ENCODE measurements at regions not wholly inside any gene's neighbourhood (a gene's known extent, or its start where the extent isn't known, plus 50 kb on each side); places are given as distances from the start of the nearest gene placed in this dataset.

GRCh38 chr18:53665701-53666100 is 558.8 kb downstream of the MBD2 start:
- Histone ChIP-seq H3K4me2 (ENCODE audit: low read length) (no peak overlapping the region), H2AFZ (ENCODE audit: low read depth, low read length) (no peak overlapping the region), H3K27me3 (ENCODE audit: low read depth, low read length) (no peaks in the 10 kb centered on the region), H3K79me2 (ENCODE audit: low read length) (no peaks in the 10 kb centered on the region), H4K20me1 (ENCODE audit: insufficient read depth, low read length) (no peaks in the 10 kb centered on the region), H3K4me3 (ENCODE audit: low read length) (no peak overlapping the region), H3K9me3 (ENCODE audit: insufficient read depth, low read length) (peaks cover 13% of the 10 kb centered on the region), H3K4me1 (ENCODE audit: low read length) (no peaks in the 10 kb centered on the region), H3K36me3 (replicated peaks; ENCODE audit: low read depth, low read length) (no peaks in the 10 kb centered on the region), H3K9ac (ENCODE audit: low read length) (no peak overlapping the region), H3K27ac (ENCODE audit: low read length) (no peak overlapping the region)
- no peak for TF ChIP-seq CTCF (IDR thresholded peaks at IDR 0.05; ENCODE audit: low read depth, low read length)
- no peak for TF ChIP-seq EZH2phosphoT487 (IDR thresholded peaks at IDR 0.05; ENCODE audit: low read depth)

- Histone ChIP-seq H3K4me2 (ENCODE audit: low read length) (no peak overlapping the region), H3K27ac (ENCODE audit: low read length) (no peak overlapping the region), H3K27me3 (ENCODE audit: low read depth, low read length) (no peaks in the 10 kb centered on the region), H4K20me1 (ENCODE audit: insufficient read depth, low read length) (no peaks in the 10 kb centered on the region), H2AFZ (ENCODE audit: low read depth, low read length) (no peak overlapping the region), H3K9ac (ENCODE audit: low read length) (no peak overlapping the region), H3K79me2 (ENCODE audit: low read length) (no peaks in the 10 kb centered on the region), H3K9me3 (ENCODE audit: insufficient read depth, low read length) (peaks cover 13% of the 10 kb centered on the region), H3K4me1 (ENCODE audit: low read length) (no peaks in the 10 kb centered on the region), H3K36me3 (replicated peaks; ENCODE audit: low read depth, low read length) (no peaks in the 10 kb centered on the region), H3K4me3 (ENCODE audit: low read length) (no peak overlapping the region)
- TF ChIP-seq EZH2phosphoT487 (IDR thresholded peaks at IDR 0.05; ENCODE audit: low read depth) (no peak), CTCF (IDR thresholded peaks at IDR 0.05; ENCODE audit: low read depth, low read length) (no peak)
Measured at GRCh38 chr18:53664575-53664974, 559.9 kb downstream of the MBD2 start.

- Histone ChIP-seq H3K9ac (ENCODE audit: low read length) (no peak overlapping the region), H3K9me3 (ENCODE audit: insufficient read depth, low read length) (peaks cover 9% of the 10 kb centered on the region), H3K27ac (ENCODE audit: low read length) (no peak overlapping the region), H3K4me2 (ENCODE audit: low read length) (no peak overlapping the region), H3K79me2 (ENCODE audit: low read length) (no peaks in the 10 kb centered on the region), H3K36me3 (replicated peaks; ENCODE audit: low read depth, low read length) (no peaks in the 10 kb centered on the region), H3K27me3 (ENCODE audit: low read depth, low read length) (no peaks in the 10 kb centered on the region), H3K4me3 (ENCODE audit: low read length) (no peak overlapping the region), H2AFZ (ENCODE audit: low read depth, low read length) (no peak overlapping the region), H4K20me1 (ENCODE audit: insufficient read depth, low read length) (no peaks in the 10 kb centered on the region), H3K4me1 (ENCODE audit: low read length) (no peaks in the 10 kb centered on the region)
- TF ChIP-seq CTCF (IDR thresholded peaks at IDR 0.05; ENCODE audit: low read depth, low read length) (no peak), EZH2phosphoT487 (IDR thresholded peaks at IDR 0.05; ENCODE audit: low read depth) (no peak)
Measured at GRCh38 chr18:53660306-53660705, 564.2 kb downstream of the MBD2 start.

GRCh38 chr18:53657257-53657656 is 567.2 kb downstream of the MBD2 start:
- Histone ChIP-seq H3K4me1 (ENCODE audit: low read length) (peaks cover 5% of the 10 kb centered on the region), H3K27ac (ENCODE audit: low read length) (no peak overlapping the region), H3K9ac (ENCODE audit: low read length) (no peak overlapping the region), H3K79me2 (ENCODE audit: low read length) (no peaks in the 10 kb centered on the region), H3K36me3 (replicated peaks; ENCODE audit: low read depth, low read length) (no peaks in the 10 kb centered on the region), H3K27me3 (ENCODE audit: low read depth, low read length) (no peaks in the 10 kb centered on the region), H3K4me3 (ENCODE audit: low read length) (no peak overlapping the region), H3K4me2 (ENCODE audit: low read length) (no peak overlapping the region), H4K20me1 (ENCODE audit: insufficient read depth, low read length) (no peaks in the 10 kb centered on the region), H2AFZ (ENCODE audit: low read depth, low read length) (no peak overlapping the region), H3K9me3 (ENCODE audit: insufficient read depth, low read length) (no peaks in the 10 kb centered on the region)
- TF ChIP-seq CTCF (IDR thresholded peaks at IDR 0.05; ENCODE audit: low read depth, low read length) = no peak
- TF ChIP-seq EZH2phosphoT487 (IDR thresholded peaks at IDR 0.05; ENCODE audit: low read depth) = no peak
